ENCODE measurements at regions not wholly inside any gene's neighbourhood (a gene's known extent, or its start where the extent isn't known, plus 50 kb on each side); places are given as distances from the start of the nearest gene placed in this dataset.

GRCh38 chr22:44390613-44390970, 77.8 kb upstream of the SHISAL1 start:
- Histone ChIP-seq H2AFZ (ENCODE audit: control insufficient read depth, low read depth, low read length) (no peak overlapping the region), H3K4me3 (no peak overlapping the region), H3K27ac (ENCODE audit: control insufficient read depth, insufficient read depth) (no peak overlapping the region), H3K27me3 (replicated peaks in 1 of 2; ENCODE audit: control insufficient read depth in 2 of 2, insufficient read depth in 2 of 2, low read length in 1 of 2) (peaks cover 0 to 3% of the 10 kb centered on the region in 2 experiments; a peak in 2 of 4 replicates), H3K4me2 (ENCODE audit: control insufficient read depth, insufficient read depth) (no peak overlapping the region), H3K36me3 (ENCODE audit: control insufficient read depth in 2 of 2, insufficient read depth in 2 of 2, low read length in 1 of 2) (no peaks in the 10 kb centered on the region), H3K9me3 (replicated peaks; ENCODE audit: control insufficient read depth, insufficient read depth, low read length) (no peaks in the 10 kb centered on the region), H4K20me1 (ENCODE audit: control insufficient read depth, insufficient read depth) (no peaks in the 10 kb centered on the region), H3K79me2 (ENCODE audit: control insufficient read depth, insufficient read depth, low read length) (no peaks in the 10 kb centered on the region), H3K4me1 (ENCODE audit: control insufficient read depth, insufficient read depth, low read length) (no peaks in the 10 kb centered on the region), H3K9ac (ENCODE audit: control insufficient read depth, insufficient read depth, low read length) (no peak overlapping the region)
- 22% methylated on average over 9 of the region's 9 CpGs for WGBS (ENCODE audit: insufficient coverage, insufficient replicate concordance, low lambda C conversion rate, missing lambda C conversion rate)
- DNase-seq (ENCODE audit: low read depth, low spot score): no peak
- RAD21 ChIA-PET (ENCODE audit: unreplicated experiment): no interaction called here
- in situ Hi-C loops (cut with MboI) (no loop called here), intact Hi-C loops (cut with micrococcal nuclease; ENCODE audit: unreplicated experiment) (no loop called here)
- POLR2A ChIA-PET: no interaction called here
- CTCF ChIA-PET: no interaction called here
- ATAC-seq: no peak
- SMC1A ChIA-PET (ENCODE audit: uncharacterized antibody, unreplicated experiment): no interaction called here
- FAIRE-seq: no peak
- BruUV-seq (replicated peaks): no TSS peak
- TF ChIP-seq MEF2B (IDR thresholded peaks at IDR 0.05; ENCODE audit: partially characterized antibody, poor library complexity, severe bottlenecking) (no peak), IRF5 (IDR thresholded peaks at IDR 0.05; ENCODE audit: borderline replicate concordance) (no peak), FOS (IDR thresholded peaks at IDR 0.05; ENCODE audit: borderline replicate concordance, extremely low read depth, insufficient read length) (no peak), CHD1 (IDR thresholded peaks at IDR 0.05; ENCODE audit: low read depth, low read length) (no peak), HSF1 (IDR thresholded peaks at IDR 0.05; ENCODE audit: low read depth, low read length) (no peak), USF2 (IDR thresholded peaks at IDR 0.05; ENCODE audit: borderline replicate concordance, low read depth, low read length) (no peak), ZNF384 (IDR thresholded peaks at IDR 0.05; ENCODE audit: borderline replicate concordance, low read depth, low read length) (no peak), ZBTB4 (CRISPR knock-in tag; IDR thresholded peaks at IDR 0.05) (no peak), EGR1 (IDR thresholded peaks at IDR 0.05; ENCODE audit: borderline replicate concordance in 1 of 2, low read depth in 2 of 2, low read length in 2 of 2) (no peak), SP1 (IDR thresholded peaks at IDR 0.05; ENCODE audit: low read depth, low read length) (no peak), ZBTB40 (IDR thresholded peaks at IDR 0.05; ENCODE audit: borderline replicate concordance) (no peak), JUND (IDR thresholded peaks at IDR 0.05; ENCODE audit: low read depth, low read length) (no peak), SREBF1 (IDR thresholded peaks at IDR 0.05; ENCODE audit: low read length) (no peak), CHD4 (IDR thresholded peaks at IDR 0.05) (no peak)

All from GM12878 (cell line).